ENCODE measurements at regions not wholly inside any gene's neighbourhood (a gene's known extent, or its start where the extent isn't known, plus 50 kb on each side); places are given as distances from the start of the nearest gene placed in this dataset.
A peak's percentile ranks its signal among the peaks of the same experiment; 100 is the strongest.
"Not testable (repeated sequence)": the region's sequence is repeated elsewhere in the genome, so short reads cannot be mapped to it uniquely, and the experiment has no call there.

GRCh38 chr3:147333098-147333497, 73.2 kb downstream of the ZIC4 start:
- no peak for DNase-seq (ENCODE audit: low spot score)

GRCh38 chr3:147328711-147329110, 77.6 kb downstream of the ZIC4 start:
- no peak for DNase-seq (ENCODE audit: low spot score)

GRCh38 chr3:147324356-147324755, 82.0 kb downstream of the ZIC4 start:
- no peak for DNase-seq (ENCODE audit: low spot score)

- no peak for DNase-seq (ENCODE audit: low spot score)
Measured at GRCh38 chr3:147318900-147319299, 87.4 kb downstream of the ZIC4 start.

- not testable (repeated sequence) for DNase-seq (ENCODE audit: low spot score)
Measured at GRCh38 chr3:147317080-147317479, 89.3 kb downstream of the ZIC4 start.

GRCh38 chr3:147313513-147313912, 92.8 kb downstream of the ZIC4 start:
- no peak for DNase-seq (ENCODE audit: low spot score)

GRCh38 chr3:147312786-147313280, 93.5 kb downstream of the ZIC4 start:
- DNase-seq (ENCODE audit: low spot score), result no peak

GRCh38 chr3:147311716-147312115, 94.6 kb downstream of the ZIC4 start:
- no peak for DNase-seq (ENCODE audit: low spot score)

- no peak for DNase-seq (ENCODE audit: low spot score)
Measured at GRCh38 chr3:147305533-147306250, 100.7 kb downstream of the ZIC4 start.

- DNase-seq (ENCODE audit: low spot score), result no peak
Measured at GRCh38 chr3:147304756-147305155, 101.6 kb downstream of the ZIC4 start.

GRCh38 chr3:147301781-147302180, 104.6 kb downstream of the ZIC4 start:
- no peak for DNase-seq (ENCODE audit: low spot score)

GRCh38 chr3:147299656-147300055, 106.7 kb downstream of the ZIC4 start:
- no peak for DNase-seq (ENCODE audit: low spot score)

GRCh38 chr3:147298511-147298982, 107.8 kb downstream of the ZIC4 start:
- DNase-seq (ENCODE audit: low spot score), result peak; percentile 2

GRCh38 chr3:147297761-147298350, 108.5 kb downstream of the ZIC4 start:
- no peak for DNase-seq (ENCODE audit: low spot score)

GRCh38 chr3:147287370-147287769, 119.0 kb downstream of the ZIC4 start:
- DNase-seq (ENCODE audit: low spot score), result not testable (repeated sequence)

GRCh38 chr3:147269907-147270306, 136.4 kb downstream of the ZIC4 start:
- DNase-seq (ENCODE audit: low spot score), result no peak

GRCh38 chr3:147267434-147267833, 138.9 kb downstream of the ZIC4 start:
- no peak for DNase-seq (ENCODE audit: low spot score)

- DNase-seq (ENCODE audit: low spot score), result no peak
Measured at GRCh38 chr3:147257944-147258343, 148.4 kb downstream of the ZIC4 start.

GRCh38 chr3:147256739-147257138, 149.6 kb downstream of the ZIC4 start:
- no peak for DNase-seq (ENCODE audit: low spot score)

- DNase-seq (ENCODE audit: low spot score), result no peak
Measured at GRCh38 chr3:147246906-147247305, 159.4 kb downstream of the ZIC4 start.

GRCh38 chr3:147245638-147246037, 160.7 kb downstream of the ZIC4 start:
- DNase-seq (ENCODE audit: low spot score), result not testable (repeated sequence)

- not testable (repeated sequence) for DNase-seq (ENCODE audit: low spot score)
Measured at GRCh38 chr3:147245022-147245421, 161.3 kb downstream of the ZIC4 start.

- no peak for DNase-seq (ENCODE audit: low spot score)
Measured at GRCh38 chr3:147244397-147244796, 161.9 kb downstream of the ZIC4 start.

GRCh38 chr3:147240581-147240980, 165.8 kb downstream of the ZIC4 start:
- no peak for DNase-seq (ENCODE audit: low spot score)
